Osteoblast (primary cell): ENCODE measurements at regions not wholly inside any gene's neighbourhood (a gene's known extent, or its start where the extent isn't known, plus 50 kb on each side); places are given as distances from the start of the nearest gene placed in this dataset.

ENCODE experiments used
- DNase-seq: peaks from one replicate; pipeline ENCODE4 v3.0.0; 2011; ENCODE audit warnings: low spot score, mixed read lengths; ENCODE audit not compliant: insufficient read length; ENCODE audit errors: missing footprints
- H2AFZ ChIP-seq: 2 replicates; pipeline ENCODE4 v1.6.0; 2011; ENCODE audit warnings: mild to moderate bottlenecking, low read length
- H3K27ac ChIP-seq: 2 replicates; pipeline ENCODE4 v1.5.1; 2011; ENCODE audit warnings: mild to moderate bottlenecking, low read depth, low read length, moderate library complexity
- H3K27me3 ChIP-seq: 2 replicates; pipeline ENCODE4 v1.6.0; 2012; ENCODE audit warnings: mild to moderate bottlenecking, control low read depth, inconsistent platforms, low read length, moderate library complexity; ENCODE audit not compliant: insufficient read depth
- H3K36me3 ChIP-seq: 2 replicates; pipeline ENCODE4 v1.5.1; 2011; ENCODE audit warnings: mild to moderate bottlenecking, low read length, control low read depth, moderate library complexity; ENCODE audit not compliant: insufficient read depth
- H3K4me1 ChIP-seq: 2 replicates; pipeline ENCODE4 v1.5.1; 2011; ENCODE audit warnings: mild to moderate bottlenecking, low read length, control low read depth, moderate library complexity; ENCODE audit not compliant: insufficient read depth
- H3K4me2 ChIP-seq: 2 replicates; pipeline ENCODE4 v1.6.0; 2011; ENCODE audit warnings: mild to moderate bottlenecking, low read length; ENCODE audit not compliant: insufficient read depth
- H3K4me3 ChIP-seq: fragments of 200-600 bp; sonication (generic); 3 replicates; pipeline ENCODE4 v1.5.1; 2012; ENCODE audit warnings: mild to moderate bottlenecking, low read length, inconsistent platforms; ENCODE audit not compliant: insufficient read depth
- H3K79me2 ChIP-seq: 2 replicates; pipeline ENCODE4 v1.6.0; 2012; ENCODE audit warnings: mild to moderate bottlenecking, low read length, control low read depth, inconsistent platforms; ENCODE audit not compliant: insufficient read depth
- H3K9me3 ChIP-seq: 2 replicates; pipeline ENCODE4 v1.5.1; 2011; ENCODE audit warnings: low read depth, low read length, control low read depth
- H4K20me1 ChIP-seq: 2 replicates; pipeline ENCODE4 v1.6.0; 2012; ENCODE audit warnings: mild to moderate bottlenecking, low read length, control low read depth; ENCODE audit not compliant: insufficient read depth
- TF ChIP-seq, protein P1 (sequence below): IDR thresholded peaks from 2 replicates; pipeline ENCODE4 v1.5.1; 2011; ENCODE audit warnings: mild to moderate bottlenecking, low read depth, low read length, moderate library complexity; ENCODE audit errors: extremely low read depth

DNA sequence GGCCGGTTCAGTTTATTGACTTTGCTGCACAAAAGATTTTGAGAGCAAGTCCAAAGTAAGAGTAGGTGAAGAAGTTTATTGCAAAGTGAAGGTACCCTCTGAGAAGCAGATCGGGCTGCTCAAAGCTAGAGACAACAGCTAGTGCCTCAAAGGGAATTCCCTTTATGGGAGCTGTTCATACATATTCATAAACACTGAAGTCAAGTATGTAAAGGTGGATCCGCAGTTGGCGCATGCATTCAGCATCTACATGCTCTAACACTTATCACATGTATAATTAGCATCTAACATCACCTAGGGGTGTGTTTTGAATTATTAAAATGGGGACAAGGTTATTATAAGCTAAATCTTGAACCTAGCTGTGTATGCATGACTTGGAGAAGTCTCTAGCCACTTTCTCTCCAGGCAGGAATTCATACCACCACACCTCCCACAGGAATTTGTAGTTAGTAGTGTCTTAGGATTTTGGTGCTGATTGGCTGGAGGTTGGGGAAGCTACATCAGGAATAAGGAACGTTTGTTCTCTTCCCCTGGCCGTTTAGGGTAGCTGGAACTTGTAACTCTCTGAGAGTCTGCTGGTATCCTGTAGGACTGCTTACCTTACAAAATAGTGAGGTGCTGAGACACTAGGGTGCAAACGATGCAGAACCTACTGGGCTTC lies 1633.9 kb downstream of the GRIK2 start:
- H3K4me2 ChIP-seq = no peak overlapping the region
- DNase-seq = no peak
- H3K9me3 ChIP-seq = no peaks in the 10 kb centered on the region
- H3K79me2 ChIP-seq = no peaks in the 10 kb centered on the region
- no peaks in the 10 kb centered on the region for H4K20me1 ChIP-seq
- no peak overlapping the region for H2AFZ ChIP-seq
- H3K36me3 ChIP-seq = no peaks in the 10 kb centered on the region
- H3K27ac ChIP-seq = no peak overlapping the region
- no peaks in the 10 kb centered on the region for H3K27me3 ChIP-seq
- no peaks in the 10 kb centered on the region for H3K4me1 ChIP-seq
- TF ChIP-seq, protein P1, sequence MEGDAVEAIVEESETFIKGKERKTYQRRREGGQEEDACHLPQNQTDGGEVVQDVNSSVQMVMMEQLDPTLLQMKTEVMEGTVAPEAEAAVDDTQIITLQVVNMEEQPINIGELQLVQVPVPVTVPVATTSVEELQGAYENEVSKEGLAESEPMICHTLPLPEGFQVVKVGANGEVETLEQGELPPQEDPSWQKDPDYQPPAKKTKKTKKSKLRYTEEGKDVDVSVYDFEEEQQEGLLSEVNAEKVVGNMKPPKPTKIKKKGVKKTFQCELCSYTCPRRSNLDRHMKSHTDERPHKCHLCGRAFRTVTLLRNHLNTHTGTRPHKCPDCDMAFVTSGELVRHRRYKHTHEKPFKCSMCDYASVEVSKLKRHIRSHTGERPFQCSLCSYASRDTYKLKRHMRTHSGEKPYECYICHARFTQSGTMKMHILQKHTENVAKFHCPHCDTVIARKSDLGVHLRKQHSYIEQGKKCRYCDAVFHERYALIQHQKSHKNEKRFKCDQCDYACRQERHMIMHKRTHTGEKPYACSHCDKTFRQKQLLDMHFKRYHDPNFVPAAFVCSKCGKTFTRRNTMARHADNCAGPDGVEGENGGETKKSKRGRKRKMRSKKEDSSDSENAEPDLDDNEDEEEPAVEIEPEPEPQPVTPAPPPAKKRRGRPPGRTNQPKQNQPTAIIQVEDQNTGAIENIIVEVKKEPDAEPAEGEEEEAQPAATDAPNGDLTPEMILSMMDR = no peak
- no peak overlapping the region for H3K4me3 ChIP-seq

DNA sequence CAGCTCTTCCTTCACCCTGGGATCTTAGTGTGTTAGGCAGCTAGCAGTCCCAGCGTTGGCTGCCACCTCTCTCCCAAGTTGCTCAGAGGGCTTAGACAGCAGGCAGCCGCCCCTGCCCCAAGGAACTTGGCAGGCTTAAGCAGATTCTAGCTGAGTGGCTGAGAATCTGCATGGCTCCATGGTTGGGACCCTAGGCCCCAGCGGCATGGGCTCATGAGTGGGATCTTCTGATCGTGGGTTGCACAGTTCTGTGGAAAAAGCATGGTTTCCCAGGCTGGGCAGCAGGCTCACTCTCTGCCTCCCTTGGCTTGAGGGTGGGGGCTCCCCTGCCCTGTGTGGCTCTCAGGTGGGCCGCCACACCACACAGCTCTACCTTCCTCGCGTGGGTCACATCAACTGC lies 1624.9 kb downstream of the GRIK2 start:
- H3K9me3 ChIP-seq = peaks cover 6% of the 10 kb centered on the region
- H3K79me2 ChIP-seq = no peaks in the 10 kb centered on the region
- no peak overlapping the region for H3K27ac ChIP-seq
- no peaks in the 10 kb centered on the region for H3K4me1 ChIP-seq
- H4K20me1 ChIP-seq = no peaks in the 10 kb centered on the region
- H3K4me3 ChIP-seq = no peak overlapping the region
- TF ChIP-seq, protein P1 = no peak
- no peaks in the 10 kb centered on the region for H3K27me3 ChIP-seq
- H2AFZ ChIP-seq = no peak overlapping the region
- no peak for DNase-seq
- H3K4me2 ChIP-seq = no peak overlapping the region
- H3K36me3 ChIP-seq = no peaks in the 10 kb centered on the region

DNA sequence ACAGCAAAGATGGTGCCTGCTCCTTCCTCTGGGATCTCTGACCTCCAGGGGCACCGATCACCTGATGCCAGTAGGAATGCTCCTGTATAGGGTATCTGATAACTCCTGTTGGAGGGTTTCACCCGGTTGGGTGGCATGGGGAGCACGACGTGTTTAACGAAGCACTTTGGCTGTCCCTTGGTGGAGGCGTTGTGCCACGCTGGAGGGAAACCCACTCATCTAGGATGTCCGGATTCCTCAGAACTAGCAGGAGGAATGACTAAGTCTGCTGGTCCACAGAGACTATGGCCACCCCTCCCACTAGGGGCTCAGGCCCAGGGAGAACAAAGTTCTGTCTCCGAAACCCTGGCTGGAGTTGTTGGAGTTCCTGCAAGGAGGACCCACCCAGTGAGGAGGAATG lies 1624.4 kb downstream of the GRIK2 start:
- DNase-seq = no peak
- Histone ChIP-seq H3K27ac (no peak overlapping the region), H2AFZ (no peak overlapping the region), H3K4me3 (no peak overlapping the region), H3K79me2 (no peaks in the 10 kb centered on the region), H3K4me2 (no peak overlapping the region), H4K20me1 (no peaks in the 10 kb centered on the region), H3K9me3 (peaks cover 6% of the 10 kb centered on the region), H3K36me3 (no peaks in the 10 kb centered on the region), H3K4me1 (no peaks in the 10 kb centered on the region), H3K27me3 (no peaks in the 10 kb centered on the region)
- TF ChIP-seq, protein P1 = no peak

DNA sequence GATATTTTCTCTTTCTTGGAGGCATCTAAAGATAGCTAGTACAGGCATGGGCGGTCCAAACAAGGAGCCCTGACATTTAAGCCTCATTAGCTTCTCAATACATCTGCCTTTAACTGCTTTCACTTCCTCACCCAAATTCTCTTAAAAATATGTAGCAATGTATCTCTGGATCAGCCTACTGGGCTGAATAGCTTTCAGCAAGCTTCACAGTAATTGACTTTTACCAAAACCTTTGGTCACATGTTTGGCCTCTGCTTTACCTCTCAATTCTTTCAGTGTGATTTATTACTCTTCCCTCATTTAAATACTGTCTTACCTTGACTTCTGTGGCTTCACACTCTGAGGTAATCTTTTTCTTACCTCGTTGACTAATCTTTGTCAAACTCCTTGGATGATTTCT lies 1618.1 kb downstream of the GRIK2 start:
- Histone ChIP-seq H3K4me2 (no peak overlapping the region), H3K79me2 (no peaks in the 10 kb centered on the region), H3K36me3 (no peaks in the 10 kb centered on the region), H3K27ac (no peak overlapping the region), H3K27me3 (no peaks in the 10 kb centered on the region), H2AFZ (no peak overlapping the region), H4K20me1 (no peaks in the 10 kb centered on the region), H3K9me3 (no peaks in the 10 kb centered on the region), H3K4me3 (no peak overlapping the region), H3K4me1 (no peaks in the 10 kb centered on the region)
- TF ChIP-seq, protein P1 = no peak
- no peak for DNase-seq
